Lung (tissue), 11 donors: ENCODE measurements at regions not wholly inside any gene's neighbourhood (a gene's known extent, or its start where the extent isn't known, plus 50 kb on each side); places are given as distances from the start of the nearest gene placed in this dataset.

ENCODE experiments used
- ATAC-seq: fragments of 200-7000 bp; cut with Tn5 transposase; one replicate; pipeline ENCODE4 v1.9.1; 2020; ENCODE audit warnings: moderate number of reproducible peaks; ENCODE audit not compliant: insufficient read depth, low FRiP score
- DNase-seq, 3 donors: peaks; one replicate each; pipeline ENCODE4 v3.0.0-alpha.2; 2013 to 2017
- H3K27ac ChIP-seq, 2 donors: one replicate each; pipeline ENCODE4 v1.5.1; 2013; ENCODE audit warnings: mild to moderate bottlenecking in 2 of 2, moderate library complexity in 2 of 2, control low read depth in 1 of 2, inconsistent platforms in 1 of 2, low read depth in 1 of 2, low read length in 1 of 2
- H3K27me3 ChIP-seq, 3 donors: one replicate each; pipeline ENCODE4 v1.5.1; 2013; ENCODE audit warnings: low read length in 2 of 3; ENCODE audit not compliant: control insufficient read depth in 3 of 3, insufficient read depth in 3 of 3
- H3K36me3 ChIP-seq, 4 donors: one replicate each; pipeline ENCODE4 v1.5.1; 2013; ENCODE audit warnings: low read length in 4 of 4, mild to moderate bottlenecking in 1 of 4, moderate library complexity in 1 of 4; ENCODE audit not compliant: control insufficient read depth in 4 of 4, insufficient read depth in 4 of 4
- H3K4me1 ChIP-seq, 5 donors: one replicate each; pipeline ENCODE4 v1.5.1; 2013; ENCODE audit warnings: low read length in 5 of 5, mild to moderate bottlenecking in 2 of 5, moderate library complexity in 1 of 5; ENCODE audit not compliant: control insufficient read depth in 5 of 5, insufficient read depth in 5 of 5
- H3K4me3 ChIP-seq: one replicate; pipeline ENCODE4 v1.5.1; 2013; ENCODE audit warnings: mild to moderate bottlenecking, control low read depth, moderate library complexity
- H3K9ac ChIP-seq, 2 donors: one replicate each; pipeline ENCODE4 v1.5.1; 2013; ENCODE audit warnings: low read length in 2 of 2, control low read depth in 1 of 2; ENCODE audit not compliant: insufficient read depth in 1 of 2
- H3K9me3 ChIP-seq, 4 donors: one replicate each; pipeline ENCODE4 v1.5.1; 2013; ENCODE audit warnings: low read length in 3 of 4, mild to moderate bottlenecking in 1 of 4, moderate library complexity in 1 of 4; ENCODE audit not compliant: control insufficient read depth in 4 of 4, insufficient read depth in 3 of 4
- WGBS, 2 donors: extraction: QIAGEN DNeasy Blood & Tissue Kit; methylation state at CpG; one replicate each; pipeline ENCODE4 v1.1.7; 2013; 5-methylcytosine and 5-hydroxymethylcytosine counted together
- TF ChIP-seq, protein P1 (sequence below): IDR thresholded peaks from 2 replicates; pipeline ENCODE4 v1.5.1; 2012; ENCODE audit warnings: mild to moderate bottlenecking; ENCODE audit errors: control extremely low read depth, extremely low read depth
- donor health status: control.
- donor health status: control.
- donor health status: Bipolar disorder and iron deficiency.
- donor health status: healthy.
- donor health status: DM: yes; HTN: yes; CAD: no.

- no peak for ATAC-seq
- TF ChIP-seq, protein P1, sequence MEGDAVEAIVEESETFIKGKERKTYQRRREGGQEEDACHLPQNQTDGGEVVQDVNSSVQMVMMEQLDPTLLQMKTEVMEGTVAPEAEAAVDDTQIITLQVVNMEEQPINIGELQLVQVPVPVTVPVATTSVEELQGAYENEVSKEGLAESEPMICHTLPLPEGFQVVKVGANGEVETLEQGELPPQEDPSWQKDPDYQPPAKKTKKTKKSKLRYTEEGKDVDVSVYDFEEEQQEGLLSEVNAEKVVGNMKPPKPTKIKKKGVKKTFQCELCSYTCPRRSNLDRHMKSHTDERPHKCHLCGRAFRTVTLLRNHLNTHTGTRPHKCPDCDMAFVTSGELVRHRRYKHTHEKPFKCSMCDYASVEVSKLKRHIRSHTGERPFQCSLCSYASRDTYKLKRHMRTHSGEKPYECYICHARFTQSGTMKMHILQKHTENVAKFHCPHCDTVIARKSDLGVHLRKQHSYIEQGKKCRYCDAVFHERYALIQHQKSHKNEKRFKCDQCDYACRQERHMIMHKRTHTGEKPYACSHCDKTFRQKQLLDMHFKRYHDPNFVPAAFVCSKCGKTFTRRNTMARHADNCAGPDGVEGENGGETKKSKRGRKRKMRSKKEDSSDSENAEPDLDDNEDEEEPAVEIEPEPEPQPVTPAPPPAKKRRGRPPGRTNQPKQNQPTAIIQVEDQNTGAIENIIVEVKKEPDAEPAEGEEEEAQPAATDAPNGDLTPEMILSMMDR, result no peak
These were observed 227.1 kb downstream of the C12orf50 start for GRCh38 chr12:87801860-87802720.

GRCh38 chr12:87796961-87797516 is 232.2 kb downstream of the C12orf50 start:
- ATAC-seq (no peak), DNase-seq (peak in 1 of 3 donors; percentile 31)
- 37 to 38% methylated on average over 1 of the region's 1 CpG for WGBS, 2 donors
- TF ChIP-seq, protein P1, result no peak
- Histone ChIP-seq H3K36me3 (no peaks in the 10 kb centered on the region), H3K27ac (no peak overlapping the region), H3K4me3 (no peak overlapping the region), H3K27me3 (no peaks in the 10 kb centered on the region), H3K9ac (no peak overlapping the region), H3K9me3 (no peaks in the 10 kb centered on the region), H3K4me1 (peaks cover 0 to 6% (median 0%) of the 10 kb centered on the region in 5 donors)

More at GRCh38 chr12:87801860-87802720, 227.1 kb downstream of the C12orf50 start:
- no peak overlapping the region for H3K4me3 ChIP-seq
- WGBS, 2 donors, result 52 to 74% methylated on average over 4 of the region's 4 CpGs
- peak in 1 of 3 donors; percentile 50 for DNase-seq
- H3K9ac ChIP-seq, result no peak overlapping the region
- peaks cover 0 to 13% (median 3%) of the 10 kb centered on the region in 5 donors for H3K4me1 ChIP-seq
- H3K36me3 ChIP-seq, result no peaks in the 10 kb centered on the region
- H3K27ac ChIP-seq, result no peak overlapping the region
- no peaks in the 10 kb centered on the region for H3K9me3 ChIP-seq
- H3K27me3 ChIP-seq, result no peaks in the 10 kb centered on the region

DNA sequence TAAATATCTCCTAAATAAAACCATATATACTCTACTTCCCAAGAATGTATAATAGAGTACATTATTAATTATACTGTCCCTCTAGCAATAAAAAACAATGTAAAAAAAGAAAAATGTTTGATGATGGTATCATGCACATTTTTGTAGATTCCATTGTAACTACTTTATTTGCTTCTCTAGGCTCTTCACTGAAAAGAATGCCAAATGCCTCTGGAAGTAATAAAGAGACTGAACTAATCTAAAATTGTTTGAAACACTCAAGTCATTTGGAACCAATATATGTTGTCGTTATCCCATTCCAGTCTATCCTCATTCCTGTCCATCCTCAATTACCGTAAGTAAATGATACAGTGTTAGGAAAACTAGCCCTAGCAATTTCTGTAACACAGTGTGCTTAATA is 233.6 kb downstream of the C12orf50 start:
- Histone ChIP-seq H3K27me3 (no peaks in the 10 kb centered on the region), H3K36me3 (no peaks in the 10 kb centered on the region), H3K9me3 (no peaks in the 10 kb centered on the region), H3K27ac (no peak overlapping the region), H3K4me1 (peaks cover 0 to 6% (median 0%) of the 10 kb centered on the region in 5 donors), H3K4me3 (no peak overlapping the region), H3K9ac (no peak overlapping the region)
- TF ChIP-seq, protein P1, result no peak
- ATAC-seq (no peak), DNase-seq (no peak)
- WGBS, 2 donors, result 63 to 74% methylated on average over 2 of the region's 2 CpGs
